Hindlimb muscle (tissue), 1 donor: ENCODE measurements at regions not wholly inside any gene's neighbourhood (a gene's known extent, or its start where the extent isn't known, plus 50 kb on each side); places are given as distances from the start of the nearest gene placed in this dataset.
"Not testable (repeated sequence)": the region's sequence is repeated elsewhere in the genome, so short reads cannot be mapped to it uniquely, and the experiment has no call there.

ENCODE experiments used
- DNase-seq: peaks from one replicate; pipeline ENCODE4 v3.0.0-alpha.2; 2013

DNA sequence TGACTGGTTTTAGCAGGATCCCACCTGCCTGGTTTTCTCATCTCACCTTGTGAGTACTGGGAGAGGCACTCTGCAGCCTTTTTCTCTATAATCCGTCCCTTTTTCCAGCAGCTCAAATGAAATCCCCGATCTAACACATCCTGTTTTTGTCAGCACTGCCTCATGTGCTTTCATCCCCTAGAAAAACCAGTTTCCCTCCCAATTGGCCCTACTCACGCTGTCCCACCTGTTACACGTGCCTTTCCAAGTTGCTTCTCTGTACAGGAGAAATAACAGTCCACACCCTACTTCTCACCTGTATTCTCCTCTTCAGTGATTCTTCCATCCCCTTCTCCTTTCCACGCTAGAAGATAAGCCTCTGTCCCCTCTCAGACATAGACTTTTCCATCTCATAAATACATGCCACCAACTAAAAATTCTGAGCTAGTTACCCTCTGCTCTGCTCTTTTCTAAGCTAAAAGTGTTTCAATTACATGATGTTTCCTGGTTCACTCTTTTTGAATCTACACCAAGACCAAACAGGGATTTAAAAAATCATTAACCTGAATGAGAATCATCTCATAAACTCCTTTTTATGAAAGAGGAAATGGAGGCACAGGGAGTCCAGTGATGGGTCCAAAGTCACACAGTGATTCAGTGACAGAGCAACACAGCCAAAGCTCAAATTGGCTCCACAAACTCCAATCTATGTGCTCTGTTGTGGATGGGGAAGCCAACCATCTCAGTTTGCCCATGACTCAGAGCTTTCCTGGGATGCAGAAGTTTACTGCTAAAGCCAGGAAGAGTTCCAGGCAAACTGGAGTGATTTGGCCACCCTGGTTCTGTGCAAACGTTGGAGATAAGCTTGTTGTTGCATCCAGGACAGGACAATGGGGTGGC lies 240.0 kb upstream of the TMEM132C start:
- DNase-seq = no peak

DNA sequence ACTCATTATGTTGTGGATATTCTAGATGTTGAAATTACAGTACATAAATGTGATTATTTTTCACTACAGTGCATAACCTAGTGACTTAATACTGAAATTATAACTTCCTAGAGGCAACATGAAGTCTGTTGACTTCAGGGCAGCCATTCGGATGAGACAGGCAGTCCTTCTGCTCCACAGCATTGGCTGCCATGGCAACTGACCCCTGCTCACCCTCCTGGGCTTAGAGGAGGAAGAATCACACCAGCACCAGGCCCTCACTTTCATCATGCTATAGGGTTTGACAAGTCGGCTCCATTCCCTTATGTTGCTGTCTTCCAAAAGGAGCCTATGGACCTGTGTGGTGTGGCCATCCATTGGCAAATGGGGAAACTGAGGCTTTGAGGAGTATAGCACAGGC lies 233.5 kb upstream of the TMEM132C start:
- DNase-seq = no peak

DNA sequence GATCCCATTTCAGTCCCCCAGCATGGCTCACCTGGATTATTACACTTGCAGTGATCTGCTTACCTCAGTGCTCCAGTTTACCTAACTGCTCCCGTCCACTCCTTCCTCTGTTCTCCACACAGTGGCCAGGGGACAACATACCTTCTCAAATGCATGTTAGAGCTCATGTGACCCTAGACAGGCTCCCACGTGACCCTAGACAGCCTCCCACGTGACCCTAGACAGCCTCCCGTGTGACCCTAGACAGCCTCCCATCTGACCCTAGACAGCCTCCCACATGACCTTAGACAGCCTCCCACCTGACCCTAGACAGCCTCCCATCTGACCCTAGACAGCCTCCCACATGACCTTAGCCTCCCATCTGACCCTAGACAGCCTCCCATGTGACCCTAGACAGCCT lies 226.0 kb upstream of the TMEM132C start:
- DNase-seq = no peak

DNA sequence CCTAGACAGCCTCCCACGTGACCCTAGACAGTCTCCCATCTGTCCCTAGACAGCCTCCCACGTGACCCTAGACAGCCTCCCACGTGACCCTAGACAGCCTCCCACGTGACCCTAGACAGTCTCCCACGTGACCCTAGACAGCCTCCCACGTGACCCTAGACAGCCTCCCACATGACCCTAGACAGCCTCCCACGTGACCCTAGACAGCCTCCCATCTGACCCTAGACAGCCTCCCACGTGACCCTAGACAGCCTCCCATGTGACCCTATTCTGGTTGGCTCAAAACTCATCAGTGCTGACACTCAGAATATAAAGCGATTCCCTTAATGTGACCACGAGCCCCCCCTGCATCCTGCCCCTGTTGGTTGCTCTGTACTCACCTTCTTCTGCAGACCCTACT lies 224.7 kb upstream of the TMEM132C start:
- not testable (repeated sequence) for DNase-seq

DNA sequence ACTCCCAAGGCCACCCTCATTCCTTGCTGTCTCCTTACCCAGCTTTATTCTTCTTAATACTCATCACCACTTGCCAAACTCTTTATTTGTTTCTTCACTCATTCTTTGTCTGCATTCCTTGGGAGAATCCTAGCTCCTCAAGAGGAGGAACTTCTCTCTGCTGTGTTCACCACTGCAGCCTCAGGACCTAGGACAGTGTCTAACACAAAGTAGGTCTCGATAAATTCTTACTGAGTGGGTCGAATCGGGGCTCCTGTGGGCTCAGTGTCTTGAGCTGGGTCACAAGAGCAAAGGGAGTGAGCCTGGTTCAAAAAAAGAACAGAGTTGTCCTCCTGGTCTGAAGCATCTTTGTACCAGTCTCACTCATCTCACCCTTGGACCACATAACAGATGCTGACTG lies 224.1 kb upstream of the TMEM132C start:
- no peak for DNase-seq

DNA sequence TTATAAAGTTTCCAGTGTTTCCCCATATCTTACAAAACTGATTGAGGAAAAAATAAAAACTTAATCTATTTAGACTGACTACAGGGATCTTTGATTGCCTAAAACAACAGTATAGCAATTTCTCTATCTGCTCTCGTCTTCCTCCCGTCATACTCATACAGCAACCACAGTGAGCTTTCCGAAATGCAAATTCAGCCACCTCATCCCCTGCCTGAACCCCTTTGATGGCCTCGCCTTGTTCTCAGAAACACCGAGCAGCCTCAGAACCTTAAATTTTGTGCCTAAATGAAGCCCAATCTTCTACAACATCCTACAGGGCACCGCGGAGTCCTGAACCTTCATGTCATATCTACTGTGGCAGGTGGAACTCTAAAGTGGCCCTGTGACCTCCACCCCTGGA lies 223.7 kb upstream of the TMEM132C start:
- no peak for DNase-seq

DNA sequence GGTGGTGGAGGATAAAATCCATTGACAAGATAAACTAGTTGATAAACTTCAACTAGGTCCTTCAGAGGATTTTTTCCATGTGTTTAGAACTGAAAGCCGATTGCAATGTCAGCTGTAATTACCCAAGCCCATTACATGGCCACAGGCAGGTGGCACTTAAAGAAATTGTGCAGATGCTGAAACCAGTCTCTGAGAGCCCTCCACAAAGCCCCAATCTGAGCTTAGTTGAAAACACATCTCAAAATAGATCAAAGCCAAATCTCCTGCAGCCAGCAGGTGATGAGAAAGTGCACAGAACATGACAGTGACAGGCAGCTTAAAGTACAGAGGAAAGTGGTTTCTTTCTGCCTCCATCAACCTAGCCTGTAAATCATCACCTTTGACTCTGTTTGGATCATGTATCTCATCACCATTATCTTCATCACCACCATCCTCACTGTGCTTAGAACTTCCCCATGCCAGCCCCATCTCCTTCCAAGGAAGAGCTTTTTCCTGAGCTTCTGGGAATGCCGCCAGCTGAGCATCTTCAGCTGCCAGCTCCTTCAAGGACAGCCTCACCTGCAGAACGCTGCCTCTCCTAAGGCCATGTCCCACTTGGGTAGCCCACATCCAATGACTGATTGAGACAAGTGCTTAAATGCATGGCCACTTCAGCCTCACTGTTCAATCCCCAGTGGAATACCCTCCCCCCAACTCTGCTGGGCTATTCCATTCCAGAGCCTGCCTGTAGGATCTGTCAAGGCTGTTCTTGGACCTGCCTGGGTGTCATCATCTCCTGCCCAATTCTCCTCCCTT lies 219.5 kb upstream of the TMEM132C start:
- DNase-seq = no peak

DNA sequence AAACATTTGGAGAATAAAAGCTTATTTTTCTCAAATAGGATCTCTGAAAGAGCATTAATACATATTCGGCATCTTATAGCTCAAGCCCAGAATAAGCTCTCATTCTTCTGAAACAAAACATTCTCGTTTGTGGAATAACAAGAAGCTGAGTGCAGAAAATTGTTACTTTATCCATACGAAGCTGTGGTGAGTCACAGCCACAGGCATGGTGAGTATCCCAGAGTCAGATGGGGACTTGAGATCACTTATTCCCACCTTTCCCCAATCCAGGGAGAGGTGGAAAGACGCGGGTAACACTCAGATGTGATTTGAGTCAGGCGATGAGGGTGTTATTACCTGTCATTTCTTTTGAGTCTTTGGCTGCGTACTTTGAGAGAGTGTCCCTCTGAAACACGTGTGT lies 214.6 kb upstream of the TMEM132C start:
- no peak for DNase-seq

DNA sequence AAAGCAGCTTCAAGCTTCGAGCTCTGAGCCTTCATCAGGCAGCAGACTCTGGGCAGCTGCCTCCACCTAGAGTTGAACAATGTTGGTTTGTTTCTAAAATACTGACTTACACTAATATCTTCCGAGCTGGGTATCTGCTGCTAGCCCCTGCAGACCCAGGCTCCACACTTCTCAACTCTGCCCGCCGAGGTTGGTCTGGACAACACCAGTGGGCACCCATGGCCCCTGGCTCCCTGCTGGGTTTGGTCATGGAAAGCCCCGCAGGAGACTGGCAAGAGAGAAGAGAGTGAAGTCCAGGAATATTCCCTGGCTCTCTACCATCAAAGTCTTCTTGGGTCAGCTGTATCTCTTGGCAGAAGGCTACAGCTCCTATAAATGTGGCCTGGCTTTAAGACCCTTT lies 214.2 kb upstream of the TMEM132C start:
- DNase-seq = no peak

DNA sequence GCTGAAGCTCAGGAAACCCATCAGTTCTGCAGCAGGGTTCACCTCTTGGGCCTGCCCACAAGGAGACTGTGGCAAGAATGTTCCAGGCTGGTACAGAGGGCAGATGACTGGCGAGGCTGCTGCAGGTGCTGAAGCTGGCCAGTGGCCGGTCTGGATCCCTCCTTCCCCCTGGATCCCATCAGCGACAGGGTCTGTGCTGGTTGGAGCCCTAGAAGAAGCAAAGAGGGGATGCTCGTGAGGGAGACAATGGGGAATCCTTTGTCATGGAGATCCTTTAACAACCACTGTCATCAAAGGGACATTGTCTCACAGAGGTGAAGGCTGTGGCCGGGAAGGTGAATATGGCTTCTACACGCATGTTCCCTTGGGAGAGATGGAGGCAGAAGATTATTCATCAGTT lies 211.4 kb upstream of the TMEM132C start:
- DNase-seq = no peak

DNA sequence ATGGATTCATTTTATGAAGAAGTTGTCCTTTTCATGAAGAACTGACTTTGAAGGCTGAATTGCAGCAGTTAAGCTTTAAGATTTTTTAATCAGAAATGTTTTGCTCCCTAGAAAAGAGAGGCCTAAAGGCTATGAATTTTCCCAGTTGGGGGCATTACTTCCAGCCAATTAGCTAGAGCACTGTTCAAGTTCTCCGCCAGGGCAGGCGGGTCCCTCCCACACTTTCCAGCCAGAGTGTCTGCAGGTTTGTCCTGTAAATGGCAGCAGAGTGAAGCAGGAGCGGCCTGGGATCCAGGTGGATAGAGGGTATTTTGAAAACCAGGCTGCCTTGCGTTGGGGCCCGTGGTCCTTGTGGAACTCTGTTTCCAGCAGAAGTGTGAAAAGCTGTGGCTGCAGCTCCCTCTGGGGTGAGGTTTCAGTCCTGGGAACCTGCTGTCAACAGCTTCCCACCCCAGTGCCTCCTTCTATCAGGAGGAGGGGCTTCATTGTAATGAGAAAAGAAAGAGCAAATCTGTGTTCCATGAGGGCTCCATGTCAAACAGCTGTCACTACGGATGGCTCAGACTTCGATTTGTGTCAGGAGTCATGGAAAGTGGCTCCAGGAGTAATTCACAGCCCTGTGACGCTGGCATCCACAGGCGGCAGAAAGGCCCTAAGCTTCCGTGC lies 210.7 kb upstream of the TMEM132C start:
- no peak for DNase-seq

DNA sequence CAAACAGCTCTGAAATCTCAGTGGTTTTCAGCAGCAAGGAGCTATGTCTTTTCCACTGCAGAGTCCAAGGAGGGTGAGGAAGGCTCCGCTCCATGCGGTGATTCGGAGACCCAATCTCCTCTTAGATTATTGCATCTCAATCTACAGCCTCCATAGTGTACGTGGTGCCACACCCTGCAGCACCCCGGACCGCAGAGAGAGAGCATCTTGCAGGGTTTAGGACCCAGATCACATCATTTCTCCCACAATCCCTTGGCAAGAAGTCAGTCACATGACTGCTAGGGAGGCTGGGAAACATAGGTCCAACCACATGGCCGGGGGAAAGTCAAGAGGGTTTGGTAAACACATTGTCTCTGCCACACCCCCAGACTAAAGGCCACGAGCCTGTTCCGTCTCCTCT lies 209.4 kb upstream of the TMEM132C start:
- no peak for DNase-seq

DNA sequence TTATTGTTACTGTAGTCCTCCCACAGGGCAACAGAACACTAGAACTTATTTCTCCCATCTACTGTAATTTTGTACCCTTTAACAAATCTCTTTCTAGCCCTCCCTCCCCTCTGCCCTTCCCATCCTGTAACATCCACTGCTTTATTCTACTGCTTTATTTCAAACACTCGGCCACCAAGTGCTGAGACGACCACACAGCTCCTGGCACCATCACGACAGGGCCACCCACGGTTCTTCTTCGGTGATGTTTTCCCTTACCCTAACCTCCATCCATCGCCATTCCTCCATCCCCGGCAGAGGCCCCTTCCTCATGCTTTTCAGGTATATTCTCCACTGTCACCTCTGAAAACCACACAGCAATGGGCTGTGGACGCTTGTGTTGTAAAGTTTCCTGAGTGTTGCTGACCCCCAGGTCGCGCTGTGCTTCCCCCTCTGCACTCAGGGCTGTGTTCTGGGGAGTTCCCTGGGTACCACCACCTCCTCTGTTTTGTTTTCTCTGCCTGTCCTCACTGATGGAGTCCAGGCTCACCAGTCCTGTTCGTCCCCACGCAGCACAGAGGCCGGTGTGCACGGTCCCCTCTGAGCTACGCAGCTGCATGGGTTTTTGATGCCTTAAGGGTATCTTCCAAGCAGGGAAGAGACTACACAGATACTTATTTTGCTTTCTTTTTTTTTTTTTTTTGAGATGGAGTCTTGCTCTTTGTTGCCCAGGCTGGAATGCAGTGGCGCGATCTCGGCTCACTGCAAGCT lies 207.2 kb upstream of the TMEM132C start:
- no peak for DNase-seq

DNA sequence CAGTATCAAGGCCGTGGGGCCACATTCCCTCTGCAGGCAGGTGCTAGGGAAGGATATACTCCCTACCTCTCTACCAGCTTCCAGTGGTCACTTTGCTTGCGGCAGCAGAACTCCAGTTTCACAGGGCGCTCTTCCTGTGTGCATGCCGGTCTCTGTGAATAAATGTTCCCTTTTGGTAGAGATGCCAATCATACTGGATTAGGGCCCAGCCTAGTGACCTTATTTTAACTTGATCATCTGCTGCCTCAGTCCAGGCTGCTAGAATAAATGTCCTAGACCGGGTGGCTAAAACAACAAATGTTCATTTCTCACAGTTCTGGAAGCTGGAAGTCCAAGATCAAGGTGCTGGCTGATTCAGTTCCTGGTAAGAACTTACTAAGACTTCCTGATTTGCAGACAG lies 198.8 kb upstream of the TMEM132C start:
- no peak for DNase-seq

DNA sequence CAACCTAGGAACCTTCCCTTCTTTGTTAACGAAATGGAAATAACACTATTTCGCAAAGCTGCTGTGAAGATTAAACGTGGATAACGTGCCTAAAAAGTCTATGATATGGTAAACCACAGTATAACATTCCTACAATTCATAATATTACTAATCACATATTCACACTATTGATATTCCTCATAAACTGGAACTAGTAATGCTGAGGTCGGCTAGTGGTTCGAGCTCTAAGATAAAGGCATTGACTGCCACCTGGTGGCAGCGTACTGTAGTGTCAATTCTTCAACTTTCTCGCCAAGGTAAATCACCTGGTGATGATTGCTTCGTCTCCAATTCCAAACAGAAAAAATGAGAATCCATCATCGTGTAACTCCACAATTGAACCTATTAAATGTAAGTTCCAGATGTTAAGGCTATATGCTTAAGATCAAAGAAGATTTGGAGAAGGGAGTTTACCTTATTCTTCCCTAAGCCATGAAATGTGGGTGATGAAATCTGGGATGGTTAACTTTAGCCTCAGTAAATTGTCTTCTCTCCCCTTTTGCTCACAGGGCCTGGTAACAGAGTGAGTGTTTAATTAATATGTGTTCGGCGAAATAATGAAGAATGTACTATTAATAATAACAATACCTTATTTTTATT lies 197.5 kb upstream of the TMEM132C start:
- DNase-seq = peak; percentile 27

DNA sequence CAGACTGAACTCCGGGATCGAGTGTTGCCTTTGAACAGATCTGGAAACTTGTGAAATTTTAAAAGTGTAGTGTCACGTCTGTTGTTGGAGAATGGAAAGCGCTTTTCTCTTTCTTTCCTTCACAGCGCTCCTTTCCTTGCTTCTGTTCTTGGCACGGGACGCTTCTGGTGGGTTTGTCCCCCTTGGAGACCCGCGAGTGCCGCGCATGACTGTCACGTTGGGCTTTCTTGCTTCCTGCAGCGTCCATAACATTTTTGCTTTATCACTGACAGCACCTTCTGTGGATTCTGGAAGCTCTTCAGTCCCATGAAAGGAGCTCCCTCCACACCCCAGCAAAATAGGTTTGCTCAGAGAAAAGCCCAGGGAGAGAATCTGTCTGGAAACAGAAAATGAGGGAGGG lies 193.0 kb upstream of the TMEM132C start:
- DNase-seq = no peak

DNA sequence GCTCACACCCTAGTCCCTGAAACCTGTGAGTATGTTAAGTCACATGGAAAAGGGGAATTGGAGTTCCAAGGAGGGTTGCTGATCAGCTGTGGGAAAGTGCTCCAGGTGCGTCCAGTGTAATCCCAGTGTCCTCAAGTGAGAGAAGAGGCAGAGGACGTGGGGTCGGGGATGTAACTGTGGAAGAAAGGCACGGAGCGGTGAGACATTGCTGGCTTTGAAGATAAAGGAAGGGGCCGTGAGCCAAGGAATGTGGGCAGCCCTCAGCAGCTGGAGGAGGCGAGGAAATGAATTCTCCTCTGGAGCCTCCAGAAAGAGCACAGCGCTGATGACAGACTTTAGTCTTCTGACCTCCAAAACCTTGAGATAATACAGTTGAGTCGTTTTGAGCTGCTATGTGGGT lies 191.6 kb upstream of the TMEM132C start:
- no peak for DNase-seq

DNA sequence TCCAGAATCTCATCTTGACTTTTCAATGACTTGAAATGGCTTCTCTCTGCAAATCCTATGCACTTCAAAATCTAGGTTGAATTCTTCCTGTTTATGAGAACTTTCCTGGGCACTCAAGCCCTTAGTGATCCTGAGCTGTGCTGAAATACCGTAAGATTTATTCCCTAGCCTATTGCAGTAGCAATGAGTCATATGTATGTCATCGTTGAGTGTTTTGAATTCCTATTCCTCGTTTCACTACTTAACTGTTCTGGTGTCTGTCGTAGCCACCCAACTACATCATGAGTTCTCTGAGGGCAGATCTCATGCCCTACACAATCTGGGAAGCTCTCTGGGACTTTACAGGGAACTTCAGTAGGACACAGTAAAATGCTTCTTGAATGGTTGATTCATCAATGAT lies 190.8 kb upstream of the TMEM132C start:
- DNase-seq = no peak

DNA sequence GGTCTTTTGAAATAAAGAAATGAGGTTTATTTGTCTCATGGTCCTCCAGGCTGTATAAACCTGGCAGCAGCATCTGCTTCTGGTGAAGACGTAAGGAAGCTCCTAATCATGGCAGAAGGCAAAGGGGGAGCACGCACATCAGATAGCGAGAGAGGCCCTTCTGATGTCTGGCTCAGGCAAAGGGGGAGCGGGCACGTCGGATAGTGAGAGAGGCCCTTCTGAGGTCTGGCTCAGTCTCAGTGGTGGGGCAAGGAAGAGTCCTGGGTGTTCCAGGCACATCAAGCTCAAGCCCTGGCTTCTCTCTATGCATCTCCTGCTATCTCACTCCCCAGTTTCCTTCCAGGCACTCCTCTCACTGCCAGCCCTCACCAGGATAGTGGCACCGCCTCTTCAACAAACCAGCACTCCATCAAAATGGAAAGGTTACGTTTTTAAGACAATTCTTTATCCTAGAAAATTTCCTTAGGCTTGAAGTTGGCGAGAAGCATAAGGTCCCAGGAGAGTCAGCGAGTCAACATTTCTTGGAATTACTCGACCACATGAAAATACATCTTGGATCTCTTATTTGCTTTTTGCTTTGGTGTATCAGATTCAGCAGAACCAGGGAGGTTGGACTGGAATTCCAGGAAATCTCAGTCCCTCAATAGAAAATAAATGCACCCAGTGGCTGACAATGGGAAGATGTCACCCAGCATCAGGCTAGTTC lies 189.6 kb upstream of the TMEM132C start:
- peak; percentile 46 for DNase-seq

DNA sequence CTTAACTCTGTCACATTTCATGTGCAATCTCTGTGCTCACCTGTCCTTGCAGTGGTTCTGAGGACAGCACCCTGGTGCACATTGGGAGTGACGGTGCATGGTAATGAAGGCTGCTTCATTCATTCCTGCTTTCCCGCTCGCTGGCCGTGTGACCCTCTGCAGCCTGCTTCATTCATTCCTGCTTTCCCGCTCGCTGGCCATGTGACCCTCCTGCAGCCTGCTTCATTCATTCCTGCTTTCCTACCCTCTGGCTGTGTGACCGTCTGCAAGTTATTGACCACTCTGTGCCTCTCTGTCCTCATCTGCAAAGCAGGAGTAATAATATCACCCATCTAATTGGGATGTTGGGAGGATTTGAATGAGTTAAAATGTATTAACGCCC lies 189.1 kb upstream of the TMEM132C start:
- no peak for DNase-seq

DNA sequence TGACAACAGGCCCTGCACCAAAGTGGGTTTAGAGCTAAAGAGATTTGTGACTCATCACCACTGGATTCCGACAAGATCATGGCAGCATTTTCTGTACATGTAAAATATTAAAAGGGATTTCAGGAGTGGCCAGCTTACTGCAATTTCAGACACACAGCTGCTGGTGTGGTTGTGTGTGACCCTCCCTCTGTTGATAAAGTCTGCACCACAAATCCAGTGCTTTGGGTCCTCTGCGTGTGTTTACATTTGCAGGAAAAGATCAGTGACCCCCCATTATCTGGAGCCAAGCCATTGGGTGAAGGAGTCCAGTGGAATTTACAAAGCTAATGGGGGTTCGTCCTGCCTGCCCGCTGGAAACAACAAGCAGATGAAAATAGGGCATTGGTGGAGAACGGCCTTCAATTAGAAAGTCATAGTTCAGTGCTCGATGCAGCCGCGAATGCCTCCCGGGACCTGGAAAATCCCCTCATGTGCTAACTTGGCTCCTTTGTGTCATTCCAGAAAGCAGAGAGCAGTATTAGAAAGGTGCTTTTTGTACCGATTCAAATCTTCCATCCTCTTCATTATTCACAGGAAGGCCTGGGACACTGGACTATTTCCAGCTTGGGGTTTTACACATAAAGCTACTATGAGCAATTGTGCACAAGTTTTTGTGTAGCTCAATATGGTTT lies 188.5 kb upstream of the TMEM132C start:
- peak; percentile 41 for DNase-seq
